Thyroid gland (tissue), 4 donors: ENCODE measurements at regions not wholly inside any gene's neighbourhood (a gene's known extent, or its start where the extent isn't known, plus 50 kb on each side); places are given as distances from the start of the nearest gene placed in this dataset.

Source experiments
- POLR2A ChIP-seq, 2 donors: fragments of 450-650 bp; IDR thresholded peaks; one replicate each; pipeline ENCODE4 v1.6.1; 2017; ENCODE audit warnings: antibody characterized with exemption in 2 of 2, mild to moderate bottlenecking in 2 of 2, moderate library complexity in 1 of 2
- TF ChIP-seq, protein P1 (sequence below), 6 experiments: fragments of 200-600 bp in 3 of 6; fragments of 450-650 bp in 3 of 6; sonication (generic) in 3 of 6; IDR thresholded peaks; one replicate each; pipeline ENCODE4 v1.5.1; 2016 to 2019; ENCODE audit warnings: antibody characterized with exemption in 6 of 6, mild to moderate bottlenecking in 2 of 6, inconsistent platforms in 1 of 6, moderate library complexity in 1 of 6

DNA sequence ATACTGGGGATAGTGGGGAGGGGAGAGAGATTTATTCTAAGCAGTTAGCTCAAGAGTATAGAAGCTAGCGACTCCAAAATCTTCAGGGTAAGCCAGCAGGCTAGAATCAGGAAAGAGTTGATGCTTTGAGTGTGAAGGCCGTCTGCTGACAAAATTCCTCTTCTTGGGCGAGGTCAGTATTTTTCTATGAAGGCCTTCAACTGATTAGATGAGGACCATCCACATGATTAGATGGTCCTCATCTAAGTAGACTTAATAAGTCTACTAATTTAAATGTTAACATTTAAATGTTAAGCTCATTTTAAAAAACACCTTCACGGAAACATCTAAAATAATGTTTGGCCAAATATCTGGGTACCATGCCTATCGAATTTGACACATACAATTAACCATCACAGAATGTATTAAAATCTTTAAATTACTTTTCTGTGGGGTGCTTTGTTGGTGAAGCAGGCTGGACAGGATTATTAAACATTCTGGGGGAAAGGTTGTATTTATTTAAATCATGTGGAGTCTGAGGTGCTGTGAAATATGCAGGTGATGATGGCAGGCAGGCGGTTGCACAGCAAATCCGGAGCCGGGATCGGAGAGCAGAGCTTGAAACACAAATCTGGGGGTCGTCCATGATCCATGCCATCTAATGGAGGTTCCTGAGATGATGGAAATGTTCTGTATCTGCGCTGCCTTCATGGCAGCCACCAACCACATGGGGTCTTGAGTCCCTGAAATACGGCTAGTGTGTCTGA, 49.8 kb upstream of the ADORA2B start:
- TF ChIP-seq, protein P1, sequence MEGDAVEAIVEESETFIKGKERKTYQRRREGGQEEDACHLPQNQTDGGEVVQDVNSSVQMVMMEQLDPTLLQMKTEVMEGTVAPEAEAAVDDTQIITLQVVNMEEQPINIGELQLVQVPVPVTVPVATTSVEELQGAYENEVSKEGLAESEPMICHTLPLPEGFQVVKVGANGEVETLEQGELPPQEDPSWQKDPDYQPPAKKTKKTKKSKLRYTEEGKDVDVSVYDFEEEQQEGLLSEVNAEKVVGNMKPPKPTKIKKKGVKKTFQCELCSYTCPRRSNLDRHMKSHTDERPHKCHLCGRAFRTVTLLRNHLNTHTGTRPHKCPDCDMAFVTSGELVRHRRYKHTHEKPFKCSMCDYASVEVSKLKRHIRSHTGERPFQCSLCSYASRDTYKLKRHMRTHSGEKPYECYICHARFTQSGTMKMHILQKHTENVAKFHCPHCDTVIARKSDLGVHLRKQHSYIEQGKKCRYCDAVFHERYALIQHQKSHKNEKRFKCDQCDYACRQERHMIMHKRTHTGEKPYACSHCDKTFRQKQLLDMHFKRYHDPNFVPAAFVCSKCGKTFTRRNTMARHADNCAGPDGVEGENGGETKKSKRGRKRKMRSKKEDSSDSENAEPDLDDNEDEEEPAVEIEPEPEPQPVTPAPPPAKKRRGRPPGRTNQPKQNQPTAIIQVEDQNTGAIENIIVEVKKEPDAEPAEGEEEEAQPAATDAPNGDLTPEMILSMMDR (IDR thresholded peaks at IDR 0.05): no peak
- TF ChIP-seq POLR2A (IDR thresholded peaks at IDR 0.05): no peak
